MCF 10A (cell line): ENCODE measurements at regions not wholly inside any gene's neighbourhood (a gene's known extent, or its start where the extent isn't known, plus 50 kb on each side); places are given as distances from the start of the nearest gene placed in this dataset.

Source experiments
- BruUV-seq: library from RNA; stranded (reverse); fragments of 400-500 nt; replicated peaks from 2 replicates; lab custom pipeline; 2021; lab: Mats Ljungman, UMichigan
- CTCF ChIA-PET: fragments of 300-600 bp; sonication (Branson Sonifier 250); formaldehyde crosslinking; extraction: SDS; loops from one replicate; lab custom pipeline; 2021; ENCODE audit warnings: antibody characterized with exemption, inconsistent platforms; lab: Yijun Ruan, JAX
- POLR2A ChIA-PET: fragments of 300-600, 350-650 bp; sonication (Branson Sonifier 250); formaldehyde crosslinking; extraction: SDS; loops from one replicate; lab custom pipeline; 2020; ENCODE audit warnings: antibody characterized with exemption, inconsistent platforms; lab: Yijun Ruan, JAX
- DNase-seq: peaks from one replicate; pipeline ENCODE4 v3.0.0-alpha.2; 2018; ENCODE audit not compliant: unreplicated experiment
- H3K27ac Mint-ChIP-seq: one replicate; pipeline ENCODE4 v1.8.0; 2022; ENCODE audit warnings: mild to moderate bottlenecking, low read depth, mixed read lengths; ENCODE audit not compliant: unreplicated experiment
- H3K27me3 Mint-ChIP-seq: one replicate; pipeline ENCODE4 v1.8.0; 2022; ENCODE audit warnings: mixed read lengths; ENCODE audit not compliant: insufficient read depth, unreplicated experiment
- H3K36me3 Mint-ChIP-seq: one replicate; pipeline ENCODE4 v1.8.0; 2022; ENCODE audit warnings: mild to moderate bottlenecking, moderate library complexity, mixed read lengths; ENCODE audit not compliant: insufficient read depth, unreplicated experiment
- H3K4me1 Mint-ChIP-seq: one replicate; pipeline ENCODE4 v1.8.0; 2022; ENCODE audit warnings: mixed read lengths; ENCODE audit not compliant: insufficient read depth, unreplicated experiment
- H3K4me3 Mint-ChIP-seq: one replicate; pipeline ENCODE4 v1.8.0; 2022; ENCODE audit warnings: mild to moderate bottlenecking, moderate library complexity, mixed read lengths; ENCODE audit not compliant: unreplicated experiment
- H3K9me3 Mint-ChIP-seq: one replicate; pipeline ENCODE4 v1.8.0; 2022; ENCODE audit warnings: mixed read lengths; ENCODE audit not compliant: unreplicated experiment
- CTCF ChIP-seq: fragments of 200-600 bp; IDR thresholded peaks from one replicate; pipeline ENCODE4 v1.8.0; 2022; ENCODE audit warnings: antibody characterized with exemption, mild to moderate bottlenecking; ENCODE audit not compliant: unreplicated experiment
- intact Hi-C: fragments of 100-400 bp; cut with micrococcal nuclease; formaldehyde crosslinking; loops from 2 replicates; pipeline ENCODE4 v1.14.1; 2022

- Mint-ChIP-seq H3K27ac (no peak overlapping the region), H3K4me1 (no peaks in the 10 kb centered on the region), H3K9me3 (no peaks in the 10 kb centered on the region), H3K4me3 (no peak overlapping the region), H3K36me3 (no peaks in the 10 kb centered on the region), H3K27me3 (no peaks in the 10 kb centered on the region)
- no peak for DNase-seq
- CTCF ChIA-PET: no interaction called here
- TF ChIP-seq CTCF: no peak
- POLR2A ChIA-PET: interaction anchor here (5.0 kb wide), 1 partner anchor 14 kb away, joined by 36 read pairs; no protein-coding TSS in a partner anchor
- BruUV-seq: no TSS peak
- intact Hi-C loops: no loop called here
Measured at GRCh38 chr4:114249561-114249960, 270.1 kb upstream of the ARSJ start.

- TF ChIP-seq CTCF: no peak
- no peak for DNase-seq
- ChIA-PET CTCF (no interaction called here), POLR2A (interaction anchor here (5.0 kb wide), 1 partner anchor 14 kb away, joined by 36 read pairs; no protein-coding TSS in a partner anchor)
- Mint-ChIP-seq H3K36me3 (no peaks in the 10 kb centered on the region), H3K4me1 (no peaks in the 10 kb centered on the region), H3K9me3 (no peaks in the 10 kb centered on the region), H3K27ac (no peak overlapping the region), H3K27me3 (no peaks in the 10 kb centered on the region), H3K4me3 (no peak overlapping the region)
- intact Hi-C loops: no loop called here
- no TSS peak for BruUV-seq
Measured at GRCh38 chr4:114249976-114250375, 270.5 kb upstream of the ARSJ start.

GRCh38 chr4:114250439-114250891 is 271.0 kb upstream of the ARSJ start:
- no peak for DNase-seq
- H3K27ac Mint-ChIP-seq: no peak overlapping the region
- ChIA-PET CTCF (no interaction called here), POLR2A (interaction anchor here (5.0 kb wide), 1 partner anchor 14 kb away, joined by 36 read pairs; no protein-coding TSS in a partner anchor)
- BruUV-seq: no TSS peak
- intact Hi-C loops: no loop called here
- H3K27me3 Mint-ChIP-seq: no peaks in the 10 kb centered on the region
- no peak overlapping the region for H3K4me3 Mint-ChIP-seq
- TF ChIP-seq CTCF: no peak
- H3K9me3 Mint-ChIP-seq: no peaks in the 10 kb centered on the region
- no peaks in the 10 kb centered on the region for H3K4me1 Mint-ChIP-seq
- no peaks in the 10 kb centered on the region for H3K36me3 Mint-ChIP-seq

GRCh38 chr4:114251020-114251419 is 271.6 kb upstream of the ARSJ start:
- intact Hi-C loops: no loop called here
- Mint-ChIP-seq H3K4me3 (no peak overlapping the region), H3K27ac (no peak overlapping the region), H3K9me3 (no peaks in the 10 kb centered on the region), H3K27me3 (no peaks in the 10 kb centered on the region), H3K4me1 (no peaks in the 10 kb centered on the region), H3K36me3 (no peaks in the 10 kb centered on the region)
- CTCF ChIA-PET: no interaction called here
- POLR2A ChIA-PET: interaction anchor here (5.0 kb wide), 1 partner anchor 13 kb away, joined by 36 read pairs; no protein-coding TSS in a partner anchor
- TF ChIP-seq CTCF: no peak
- no peak for DNase-seq
- BruUV-seq: no TSS peak
